Upper lobe of left lung (tissue), 4 donors: ENCODE measurements at regions not wholly inside any gene's neighbourhood (a gene's known extent, or its start where the extent isn't known, plus 50 kb on each side); places are given as distances from the start of the nearest gene placed in this dataset.

ENCODE experiments used
- POLR2A ChIP-seq, 4 donors: fragments of 450-650 bp; IDR thresholded peaks; one replicate each; pipeline ENCODE4 v1.5.1; 2016 to 2017; ENCODE audit warnings: antibody characterized with exemption in 4 of 4, mild to moderate bottlenecking in 2 of 4
- TF ChIP-seq, protein P1 (sequence below), 6 experiments: fragments of 450-650 bp in 4 of 6; fragments of 200-600 bp in 2 of 6; sonication (generic) in 2 of 6; IDR thresholded peaks; one replicate each; pipeline ENCODE4 v1.5.1; 2016 to 2019; ENCODE audit warnings: antibody characterized with exemption in 6 of 6

- TF ChIP-seq, protein P1, sequence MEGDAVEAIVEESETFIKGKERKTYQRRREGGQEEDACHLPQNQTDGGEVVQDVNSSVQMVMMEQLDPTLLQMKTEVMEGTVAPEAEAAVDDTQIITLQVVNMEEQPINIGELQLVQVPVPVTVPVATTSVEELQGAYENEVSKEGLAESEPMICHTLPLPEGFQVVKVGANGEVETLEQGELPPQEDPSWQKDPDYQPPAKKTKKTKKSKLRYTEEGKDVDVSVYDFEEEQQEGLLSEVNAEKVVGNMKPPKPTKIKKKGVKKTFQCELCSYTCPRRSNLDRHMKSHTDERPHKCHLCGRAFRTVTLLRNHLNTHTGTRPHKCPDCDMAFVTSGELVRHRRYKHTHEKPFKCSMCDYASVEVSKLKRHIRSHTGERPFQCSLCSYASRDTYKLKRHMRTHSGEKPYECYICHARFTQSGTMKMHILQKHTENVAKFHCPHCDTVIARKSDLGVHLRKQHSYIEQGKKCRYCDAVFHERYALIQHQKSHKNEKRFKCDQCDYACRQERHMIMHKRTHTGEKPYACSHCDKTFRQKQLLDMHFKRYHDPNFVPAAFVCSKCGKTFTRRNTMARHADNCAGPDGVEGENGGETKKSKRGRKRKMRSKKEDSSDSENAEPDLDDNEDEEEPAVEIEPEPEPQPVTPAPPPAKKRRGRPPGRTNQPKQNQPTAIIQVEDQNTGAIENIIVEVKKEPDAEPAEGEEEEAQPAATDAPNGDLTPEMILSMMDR (IDR thresholded peaks at IDR 0.05), result no peak
- TF ChIP-seq POLR2A (IDR thresholded peaks at IDR 0.05), result no peak
Measured at GRCh38 chr20:41783423-41784208, 165.4 kb upstream of the CHD6 start.
